ENCODE measurements at regions not wholly inside any gene's neighbourhood (a gene's known extent, or its start where the extent isn't known, plus 50 kb on each side); places are given as distances from the start of the nearest gene placed in this dataset.
"Not testable (repeated sequence)": the region's sequence is repeated elsewhere in the genome, so short reads cannot be mapped to it uniquely, and the experiment has no call there.

GRCh38 chr10:124170631-124171030 lies 77.2 kb upstream of the CHST15 start:
- TF ChIP-seq, protein P1, sequence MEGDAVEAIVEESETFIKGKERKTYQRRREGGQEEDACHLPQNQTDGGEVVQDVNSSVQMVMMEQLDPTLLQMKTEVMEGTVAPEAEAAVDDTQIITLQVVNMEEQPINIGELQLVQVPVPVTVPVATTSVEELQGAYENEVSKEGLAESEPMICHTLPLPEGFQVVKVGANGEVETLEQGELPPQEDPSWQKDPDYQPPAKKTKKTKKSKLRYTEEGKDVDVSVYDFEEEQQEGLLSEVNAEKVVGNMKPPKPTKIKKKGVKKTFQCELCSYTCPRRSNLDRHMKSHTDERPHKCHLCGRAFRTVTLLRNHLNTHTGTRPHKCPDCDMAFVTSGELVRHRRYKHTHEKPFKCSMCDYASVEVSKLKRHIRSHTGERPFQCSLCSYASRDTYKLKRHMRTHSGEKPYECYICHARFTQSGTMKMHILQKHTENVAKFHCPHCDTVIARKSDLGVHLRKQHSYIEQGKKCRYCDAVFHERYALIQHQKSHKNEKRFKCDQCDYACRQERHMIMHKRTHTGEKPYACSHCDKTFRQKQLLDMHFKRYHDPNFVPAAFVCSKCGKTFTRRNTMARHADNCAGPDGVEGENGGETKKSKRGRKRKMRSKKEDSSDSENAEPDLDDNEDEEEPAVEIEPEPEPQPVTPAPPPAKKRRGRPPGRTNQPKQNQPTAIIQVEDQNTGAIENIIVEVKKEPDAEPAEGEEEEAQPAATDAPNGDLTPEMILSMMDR (IDR thresholded peaks at IDR 0.05), result no peak
- Mint-ChIP-seq H3K36me3 (ENCODE audit: low read depth) (no peaks in the 10 kb centered on the region), H3K27me3 (ENCODE audit: low read depth, poor library complexity) (peaks cover 10% of the 10 kb centered on the region), H3K27ac (no peak overlapping the region), H3K9me3 (peaks cover 4% of the 10 kb centered on the region), H3K4me3 (no peak overlapping the region), H3K4me1 (peaks cover 38% of the 10 kb centered on the region)
- DNase-seq, result no peak

- Mint-ChIP-seq H3K4me3 (no peak overlapping the region), H3K9me3 (peaks cover 7% of the 10 kb centered on the region), H3K36me3 (ENCODE audit: low read depth) (no peaks in the 10 kb centered on the region), H3K27me3 (ENCODE audit: low read depth, poor library complexity) (peaks cover 13% of the 10 kb centered on the region), H3K4me1 (peaks cover 38% of the 10 kb centered on the region), H3K27ac (no peak overlapping the region)
- TF ChIP-seq, protein P1 (IDR thresholded peaks at IDR 0.05), result no peak
- no peak for DNase-seq
Measured at GRCh38 chr10:124168991-124169802, 75.8 kb upstream of the CHST15 start.

DNA sequence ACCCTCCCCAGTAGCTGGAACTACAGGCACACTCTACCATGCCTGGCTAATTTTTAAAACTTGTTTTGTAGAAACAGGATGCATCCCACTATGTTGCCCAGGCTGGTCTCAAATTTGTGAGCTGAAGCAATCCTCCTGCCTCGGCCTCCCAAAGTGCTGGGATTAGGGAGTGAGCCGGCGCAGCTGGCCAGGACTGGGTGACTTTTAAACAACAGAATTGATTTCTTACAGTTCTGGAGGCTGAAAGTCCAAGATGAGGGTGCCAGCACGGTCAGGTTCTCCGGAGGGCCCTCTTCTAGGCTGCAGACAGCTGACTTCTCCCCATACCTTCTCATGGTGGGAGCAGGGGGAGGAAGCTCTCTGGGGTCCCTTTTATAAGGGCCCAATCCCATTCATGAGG lies 75.2 kb upstream of the CHST15 start:
- Mint-ChIP-seq H3K27me3 (ENCODE audit: low read depth, poor library complexity) (peaks cover 14% of the 10 kb centered on the region), H3K4me1 (peaks cover 33% of the 10 kb centered on the region)

GRCh38 chr10:124167925-124168324 lies 74.5 kb upstream of the CHST15 start:
- Mint-ChIP-seq H3K4me1 (peaks cover 27% of the 10 kb centered on the region), H3K27me3 (ENCODE audit: low read depth, poor library complexity) (peaks cover 15% of the 10 kb centered on the region), H3K9me3 (peaks cover 10% of the 10 kb centered on the region)
- not testable (repeated sequence) for H3K27ac Mint-ChIP-seq; H3K4me3 Mint-ChIP-seq; DNase-seq; H3K36me3 Mint-ChIP-seq (ENCODE audit: low read depth)

More for the DNA sequence above, 75.2 kb upstream of the CHST15 start:
- H3K36me3 Mint-ChIP-seq (ENCODE audit: low read depth), result no peaks in the 10 kb centered on the region
- DNase-seq, result no peak
- peaks cover 9% of the 10 kb centered on the region for H3K9me3 Mint-ChIP-seq
- TF ChIP-seq, protein P1 (IDR thresholded peaks at IDR 0.05), result no peak
- H3K4me3 Mint-ChIP-seq, result no peak overlapping the region
- H3K27ac Mint-ChIP-seq, result no peak overlapping the region

GRCh38 chr10:124166431-124167125 lies 73.2 kb upstream of the CHST15 start:
- H3K27ac Mint-ChIP-seq, result no peak overlapping the region
- TF ChIP-seq, protein P1 (IDR thresholded peaks at IDR 0.05), result no peak
- H3K9me3 Mint-ChIP-seq, result peaks cover 16% of the 10 kb centered on the region
- H3K4me3 Mint-ChIP-seq, result no peak overlapping the region
- no peaks in the 10 kb centered on the region for H3K36me3 Mint-ChIP-seq (ENCODE audit: low read depth)
- peaks cover 15% of the 10 kb centered on the region for H3K4me1 Mint-ChIP-seq
- no peak for DNase-seq
- peaks cover 16% of the 10 kb centered on the region for H3K27me3 Mint-ChIP-seq (ENCODE audit: low read depth, poor library complexity)

DNA sequence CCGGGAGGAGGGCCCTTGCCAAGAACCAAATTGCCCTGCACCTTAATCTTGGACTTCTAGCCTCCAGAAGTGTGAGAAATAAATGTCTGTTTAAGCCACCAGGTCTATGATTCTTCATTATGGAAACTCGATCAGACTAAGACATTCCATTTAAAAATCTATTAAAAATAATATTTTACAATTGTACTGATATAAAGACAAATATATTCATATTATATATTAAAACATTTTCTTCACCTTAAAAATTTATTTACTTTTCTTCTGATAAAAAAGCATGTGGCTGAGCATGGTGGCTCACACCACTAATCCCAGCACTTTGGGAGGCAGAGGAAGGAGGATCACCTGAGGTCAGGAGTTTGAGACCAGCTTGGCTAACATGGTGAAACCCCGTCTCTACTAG lies 72.4 kb upstream of the CHST15 start:
- no peak for DNase-seq
- Mint-ChIP-seq H3K4me1 (peaks cover 15% of the 10 kb centered on the region), H3K27me3 (ENCODE audit: low read depth, poor library complexity) (peaks cover 22% of the 10 kb centered on the region), H3K36me3 (ENCODE audit: low read depth) (no peaks in the 10 kb centered on the region), H3K27ac (no peak overlapping the region), H3K9me3 (peaks cover 16% of the 10 kb centered on the region), H3K4me3 (no peak overlapping the region)
- TF ChIP-seq, protein P1 (IDR thresholded peaks at IDR 0.05), result no peak
